GM18498 (cell line): ENCODE measurements at regions not wholly inside any gene's neighbourhood (a gene's known extent, or its start where the extent isn't known, plus 50 kb on each side); places are given as distances from the start of the nearest gene placed in this dataset.
"Not testable (repeated sequence)": the region's sequence is repeated elsewhere in the genome, so short reads cannot be mapped to it uniquely, and the experiment has no call there.

Experiments used
- ATAC-seq: cut with Tn5 transposase; IDR thresholded peaks from one replicate; pipeline ENCODE4 v1.9.1; 2021; ENCODE audit warnings: mild to moderate bottlenecking, moderate library complexity; ENCODE audit not compliant: unreplicated experiment

- no peak for ATAC-seq
Measured at GRCh38 chr3:26472345-26472744, 150.2 kb upstream of the LRRC3B start.

GRCh38 chr3:26474706-26475105 is 147.9 kb upstream of the LRRC3B start:
- ATAC-seq, result no peak

GRCh38 chr3:26480377-26480776 is 142.2 kb upstream of the LRRC3B start:
- ATAC-seq, result no peak

GRCh38 chr3:26484140-26484539 is 138.4 kb upstream of the LRRC3B start:
- ATAC-seq, result no peak

GRCh38 chr3:26498271-26498670 is 124.3 kb upstream of the LRRC3B start:
- no peak for ATAC-seq

- ATAC-seq, result no peak
Measured at GRCh38 chr3:26505399-26505798, 117.2 kb upstream of the LRRC3B start.

GRCh38 chr3:26514445-26515029 is 108.0 kb upstream of the LRRC3B start:
- not testable (repeated sequence) for ATAC-seq

GRCh38 chr3:26515351-26515750 is 107.2 kb upstream of the LRRC3B start:
- no peak for ATAC-seq

- ATAC-seq, result no peak
Measured at GRCh38 chr3:26521261-26521660, 101.3 kb upstream of the LRRC3B start.

- ATAC-seq, result no peak
Measured at GRCh38 chr3:26522919-26523318, 99.7 kb upstream of the LRRC3B start.

- no peak for ATAC-seq
Measured at GRCh38 chr3:26525013-26525412, 97.6 kb upstream of the LRRC3B start.

GRCh38 chr3:26535151-26535550 is 87.4 kb upstream of the LRRC3B start:
- ATAC-seq, result no peak

- no peak for ATAC-seq
Measured at GRCh38 chr3:26536955-26537354, 85.6 kb upstream of the LRRC3B start.

- no peak for ATAC-seq
Measured at GRCh38 chr3:26550413-26550812, 72.2 kb upstream of the LRRC3B start.

- ATAC-seq, result no peak
Measured at GRCh38 chr3:26556637-26557036, 65.9 kb upstream of the LRRC3B start.

GRCh38 chr3:26558257-26558656 is 64.3 kb upstream of the LRRC3B start:
- no peak for ATAC-seq

- no peak for ATAC-seq
Measured at GRCh38 chr3:26559227-26559626, 63.3 kb upstream of the LRRC3B start.

GRCh38 chr3:26560081-26560480 is 62.5 kb upstream of the LRRC3B start:
- ATAC-seq, result no peak

GRCh38 chr3:26562021-26562768 is 60.4 kb upstream of the LRRC3B start:
- ATAC-seq, result no peak
